Ectodermal cell (in vitro differentiated cells): ENCODE measurements at regions not wholly inside any gene's neighbourhood (a gene's known extent, or its start where the extent isn't known, plus 50 kb on each side); places are given as distances from the start of the nearest gene placed in this dataset.
"Not testable (repeated sequence)": the region's sequence is repeated elsewhere in the genome, so short reads cannot be mapped to it uniquely, and the experiment has no call there.

Experiments
- H3K27ac ChIP-seq: 2 replicates; pipeline ENCODE4 v1.7.0; 2013; ENCODE audit warnings: mild to moderate bottlenecking, low read depth, low read length; ENCODE audit not compliant: insufficient read depth, poor library complexity, severe bottlenecking
- H3K27me3 ChIP-seq: 2 replicates; pipeline ENCODE4 v1.7.0; 2013; ENCODE audit warnings: mild to moderate bottlenecking, low read length; ENCODE audit not compliant: insufficient read depth, control insufficient read depth, poor library complexity, severe bottlenecking
- H3K36me3 ChIP-seq: one replicate; pipeline ENCODE4 v1.7.0; 2013; ENCODE audit warnings: low read length; ENCODE audit not compliant: control insufficient read depth, insufficient read depth
- H3K4me1 ChIP-seq: one replicate; pipeline ENCODE4 v1.7.0; 2013; ENCODE audit warnings: low read length; ENCODE audit not compliant: control insufficient read depth, insufficient read depth
- H3K4me3 ChIP-seq: 2 replicates; pipeline ENCODE4 v1.7.0; 2013; ENCODE audit warnings: low read depth, low read length, control low read depth; ENCODE audit not compliant: insufficient read depth
- H3K9me3 ChIP-seq: 2 replicates; pipeline ENCODE4 v1.7.0; 2013; ENCODE audit warnings: mild to moderate bottlenecking, low read length, moderate library complexity; ENCODE audit not compliant: control insufficient read depth
- WGBS, 2 experiments: methylation state at CpG; one replicate each; pipeline ENCODE4 v1.1.7; 2013; ENCODE audit warnings: missing lambda C conversion rate in 2 of 2; 5-methylcytosine and 5-hydroxymethylcytosine counted together

GRCh38 chr6:115768500-115768899, 292.2 kb downstream of the FRK start:
- Histone ChIP-seq H3K9me3 (no peaks in the 10 kb centered on the region), H3K4me1 (no peaks in the 10 kb centered on the region), H3K27ac (no peak overlapping the region), H3K4me3 (no peak overlapping the region), H3K27me3 (no peaks in the 10 kb centered on the region), H3K36me3 (no peaks in the 10 kb centered on the region)

GRCh38 chr6:115767931-115768330, 292.8 kb downstream of the FRK start:
- Histone ChIP-seq H3K36me3 (no peaks in the 10 kb centered on the region), H3K27me3 (no peaks in the 10 kb centered on the region), H3K9me3 (no peaks in the 10 kb centered on the region), H3K4me1 (no peaks in the 10 kb centered on the region), H3K27ac (no peak overlapping the region), H3K4me3 (no peak overlapping the region)
- WGBS, 2 experiments, result 95 to 100% methylated on average over 1 of the region's 1 CpG

- no peak overlapping the region for H3K27ac ChIP-seq
- H3K4me3 ChIP-seq, result no peak overlapping the region
- no peaks in the 10 kb centered on the region for H3K4me1 ChIP-seq
- H3K36me3 ChIP-seq, result no peaks in the 10 kb centered on the region
- H3K9me3 ChIP-seq, result no peaks in the 10 kb centered on the region
- WGBS, 2 experiments, result 78 to 87% methylated on average over 4 to 5 of the region's 5 CpGs
- H3K27me3 ChIP-seq, result no peaks in the 10 kb centered on the region
These were observed 293.8 kb downstream of the FRK start for GRCh38 chr6:115766745-115767462.

- Histone ChIP-seq H3K27me3 (no peaks in the 10 kb centered on the region), H3K4me1 (no peaks in the 10 kb centered on the region), H3K4me3 (no peak overlapping the region), H3K9me3 (no peaks in the 10 kb centered on the region), H3K36me3 (no peaks in the 10 kb centered on the region), H3K27ac (no peak overlapping the region)
- WGBS, 2 experiments, result 93 to 97% methylated on average over 2 to 3 of the region's 4 CpGs
These were observed 294.7 kb downstream of the FRK start for GRCh38 chr6:115765966-115766365.

GRCh38 chr6:115759051-115759450, 301.6 kb downstream of the FRK start:
- Histone ChIP-seq H3K4me1 (no peaks in the 10 kb centered on the region), H3K36me3 (no peaks in the 10 kb centered on the region), H3K9me3 (no peaks in the 10 kb centered on the region), H3K27ac (no peak overlapping the region), H3K27me3 (no peaks in the 10 kb centered on the region), H3K4me3 (no peak overlapping the region)
- WGBS, 2 experiments, result 91 to 96% methylated on average over 3 of the region's 3 CpGs

- no peak overlapping the region for H3K4me3 ChIP-seq
- no peak overlapping the region for H3K27ac ChIP-seq
- H3K9me3 ChIP-seq, result no peaks in the 10 kb centered on the region
- no peaks in the 10 kb centered on the region for H3K27me3 ChIP-seq
- H3K36me3 ChIP-seq, result no peaks in the 10 kb centered on the region
- H3K4me1 ChIP-seq, result no peaks in the 10 kb centered on the region
- WGBS, 2 experiments, result 60 to 93% methylated on average over 1 of the region's 1 CpG
These were observed 307.2 kb downstream of the FRK start for GRCh38 chr6:115753446-115753845.

- Histone ChIP-seq H3K36me3 (no peaks in the 10 kb centered on the region), H3K4me3 (no peak overlapping the region), H3K27ac (no peak overlapping the region), H3K9me3 (no peaks in the 10 kb centered on the region), H3K27me3 (no peaks in the 10 kb centered on the region), H3K4me1 (no peaks in the 10 kb centered on the region)
- WGBS, 2 experiments, result 91 to 100% methylated on average over 3 to 5 of the region's 5 CpGs
These were observed 309.7 kb downstream of the FRK start for GRCh38 chr6:115750946-115751345.

- Histone ChIP-seq H3K27me3 (no peaks in the 10 kb centered on the region), H3K4me3 (no peak overlapping the region), H3K4me1 (no peaks in the 10 kb centered on the region), H3K36me3 (no peaks in the 10 kb centered on the region), H3K9me3 (no peaks in the 10 kb centered on the region), H3K27ac (no peak overlapping the region)
- WGBS, 2 experiments, result 100% methylated on average over 1 of the region's 1 CpG
These were observed 310.4 kb downstream of the FRK start for GRCh38 chr6:115750292-115750691.

GRCh38 chr6:115747719-115748118, 313.0 kb downstream of the FRK start:
- Histone ChIP-seq H3K4me1 (no peaks in the 10 kb centered on the region), H3K36me3 (no peaks in the 10 kb centered on the region)
- WGBS, 2 experiments, result no CpG with 5 or more reads among the region's 1 CpG

GRCh38 chr6:115746583-115746982, 314.1 kb downstream of the FRK start:
- not testable (repeated sequence) for H3K36me3 ChIP-seq

More at GRCh38 chr6:115747719-115748118, 313.0 kb downstream of the FRK start:
- no peaks in the 10 kb centered on the region for H3K9me3 ChIP-seq
- no peaks in the 10 kb centered on the region for H3K27me3 ChIP-seq
- no peak overlapping the region for H3K27ac ChIP-seq
- no peak overlapping the region for H3K4me3 ChIP-seq

GRCh38 chr6:115740907-115741306, 319.8 kb downstream of the FRK start:
- no peaks in the 10 kb centered on the region for H3K4me1 ChIP-seq
- H3K27me3 ChIP-seq, result no peaks in the 10 kb centered on the region
- H3K27ac ChIP-seq, result no peak overlapping the region
- no peaks in the 10 kb centered on the region for H3K9me3 ChIP-seq
- no peak overlapping the region for H3K4me3 ChIP-seq
- 93 to 95% methylated on average over 1 of the region's 1 CpG for WGBS, 2 experiments
- H3K36me3 ChIP-seq, result no peaks in the 10 kb centered on the region

More at GRCh38 chr6:115746583-115746982, 314.1 kb downstream of the FRK start:
- H3K4me1 ChIP-seq, H3K27ac ChIP-seq, H3K4me3 ChIP-seq, H3K9me3 ChIP-seq, H3K27me3 ChIP-seq: not testable (repeated sequence)
- 92 to 96% methylated on average over 3 of the region's 3 CpGs for whole genome bisulfite sequencing, 2 experiments
